CD4-positive, alpha-beta T cell treated with Interferon gamma for 1 hour (primary cell): ENCODE measurements at regions not wholly inside any gene's neighbourhood (a gene's known extent, or its start where the extent isn't known, plus 50 kb on each side); places are given as distances from the start of the nearest gene placed in this dataset.

ENCODE experiments used
- DNase-seq: peaks from one replicate; pipeline ENCODE4 v3.0.0-alpha.2; 2020

DNA sequence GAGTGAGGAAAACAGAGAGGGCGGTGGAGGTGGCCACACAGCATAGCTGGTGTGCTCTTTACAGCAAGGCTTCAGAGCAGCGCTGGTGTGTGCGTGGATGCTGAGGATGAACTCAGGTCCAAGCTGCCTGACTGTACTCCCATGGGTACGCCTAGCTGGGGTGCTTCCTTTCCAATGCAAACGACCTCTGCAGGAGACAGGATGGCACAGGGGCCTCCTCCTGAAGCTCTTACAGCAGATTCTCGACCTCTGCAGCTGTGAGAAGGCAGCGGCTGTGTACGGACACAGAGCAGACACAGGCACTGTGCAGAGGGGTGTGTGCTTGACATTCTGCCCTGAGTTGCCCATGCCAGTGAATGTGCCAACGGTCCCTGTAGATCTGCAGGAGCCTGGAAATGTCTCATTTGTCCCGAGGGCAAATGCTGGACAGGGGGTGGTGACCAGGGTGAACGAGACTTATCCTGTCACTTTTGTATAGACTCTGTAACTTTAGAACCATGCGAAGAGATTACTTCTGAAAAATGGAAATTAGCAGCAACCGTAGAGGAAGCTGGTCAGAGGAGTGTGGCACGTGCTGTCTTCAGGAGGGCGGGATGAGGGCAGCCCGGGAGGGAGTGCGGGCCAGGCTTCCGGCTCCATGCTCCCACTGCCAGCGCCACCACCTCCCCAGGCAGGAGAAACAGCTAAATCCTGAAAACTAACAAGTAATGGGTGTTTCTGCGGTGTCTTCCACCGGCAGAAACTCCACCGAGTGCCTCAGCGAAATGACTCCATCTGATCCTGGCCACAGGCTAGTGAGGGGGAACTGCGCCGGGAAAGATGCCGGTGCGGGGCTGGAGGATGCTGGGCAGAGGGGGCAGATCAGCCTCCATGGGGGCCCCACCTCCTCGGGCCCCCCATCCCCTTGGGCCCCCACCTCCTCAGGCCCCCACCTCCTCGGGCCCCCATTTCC, 120.9 kb upstream of the RPS6KA2 start:
- DNase-seq, result no peak

DNA sequence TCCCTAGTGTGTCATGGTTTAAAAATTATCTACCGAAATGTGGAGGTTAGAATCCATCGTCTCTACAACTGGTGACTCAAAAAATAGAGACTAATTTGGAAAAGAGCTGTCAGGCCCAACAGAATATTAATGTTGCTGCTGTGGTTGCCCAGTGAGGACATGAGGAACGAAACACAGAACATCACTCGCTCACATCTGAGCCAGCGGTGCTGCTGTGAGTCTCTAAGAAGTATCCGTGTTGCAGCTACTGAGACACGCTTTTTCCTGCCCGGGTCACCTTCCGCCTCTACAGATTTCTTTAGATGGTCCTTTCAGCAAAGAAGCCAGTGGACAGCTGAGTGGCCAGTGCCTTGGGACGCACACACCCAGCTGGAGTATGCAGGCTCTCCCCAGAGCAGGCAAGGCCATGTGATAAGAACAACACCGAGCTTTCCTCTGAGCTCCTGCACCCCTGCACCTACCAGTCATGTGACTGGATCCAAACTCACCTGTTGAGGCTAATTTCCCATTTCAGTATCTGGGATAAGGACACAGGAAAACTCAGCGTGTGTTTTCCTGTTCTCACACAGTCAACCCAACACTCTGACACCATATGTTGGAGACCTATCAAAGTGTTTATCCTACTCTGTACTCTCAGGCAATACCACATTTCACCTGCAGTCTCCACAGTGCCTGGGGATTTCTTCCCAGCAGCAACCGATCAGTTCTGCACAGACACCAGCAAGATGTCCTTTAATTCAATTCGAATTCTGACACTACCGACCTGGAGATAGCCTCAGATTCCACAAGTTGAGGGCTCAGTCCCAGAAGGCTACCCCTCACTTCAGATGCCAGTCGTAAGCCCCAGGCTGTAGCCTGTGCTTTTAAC, 119.0 kb upstream of the RPS6KA2 start:
- no peak for DNase-seq

DNA sequence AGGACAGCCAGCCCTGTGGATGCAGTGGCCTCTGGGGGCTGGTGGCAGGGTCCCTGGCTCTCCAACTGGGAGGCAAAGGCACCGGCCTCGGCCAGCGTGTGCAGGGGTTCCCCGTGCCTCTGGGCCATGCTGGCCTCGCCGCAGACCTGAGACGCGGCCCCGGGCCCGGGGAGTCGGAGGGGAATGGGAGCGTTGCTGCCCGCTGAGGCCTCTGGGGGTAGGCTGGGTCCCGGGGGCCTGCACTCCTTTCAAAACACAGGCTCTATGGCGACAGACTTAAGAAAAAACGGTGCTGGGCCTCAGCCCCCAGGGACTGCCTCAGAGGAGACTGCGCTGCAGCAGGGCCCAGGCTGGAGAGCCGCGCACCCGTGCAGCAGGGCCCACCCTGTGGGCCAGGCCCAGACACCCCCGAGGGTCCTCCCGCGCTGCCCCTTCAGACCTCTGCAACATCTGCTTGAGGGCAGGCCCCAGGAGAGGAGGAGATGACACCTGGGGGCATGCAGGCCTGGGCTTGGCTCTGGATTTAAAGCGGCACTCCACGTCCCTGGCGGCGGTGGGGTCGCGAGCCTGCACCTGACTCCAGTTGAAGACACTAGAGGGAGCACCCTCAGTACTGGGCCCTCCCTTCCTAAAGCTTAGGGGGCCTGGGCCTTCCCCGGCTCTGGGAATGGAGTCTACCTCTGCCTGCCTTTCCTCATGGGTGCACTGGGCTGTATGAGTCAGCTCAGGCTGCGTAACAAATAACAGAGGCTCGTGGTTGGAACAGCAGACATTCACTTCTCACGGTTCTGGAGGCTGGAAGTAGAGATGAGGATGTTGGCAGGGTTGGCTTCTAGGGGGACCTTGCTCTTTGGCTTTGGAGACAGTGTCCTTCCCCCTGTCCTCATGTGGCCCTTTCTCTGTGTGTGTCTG, 117.4 kb upstream of the RPS6KA2 start:
- DNase-seq, result no peak

DNA sequence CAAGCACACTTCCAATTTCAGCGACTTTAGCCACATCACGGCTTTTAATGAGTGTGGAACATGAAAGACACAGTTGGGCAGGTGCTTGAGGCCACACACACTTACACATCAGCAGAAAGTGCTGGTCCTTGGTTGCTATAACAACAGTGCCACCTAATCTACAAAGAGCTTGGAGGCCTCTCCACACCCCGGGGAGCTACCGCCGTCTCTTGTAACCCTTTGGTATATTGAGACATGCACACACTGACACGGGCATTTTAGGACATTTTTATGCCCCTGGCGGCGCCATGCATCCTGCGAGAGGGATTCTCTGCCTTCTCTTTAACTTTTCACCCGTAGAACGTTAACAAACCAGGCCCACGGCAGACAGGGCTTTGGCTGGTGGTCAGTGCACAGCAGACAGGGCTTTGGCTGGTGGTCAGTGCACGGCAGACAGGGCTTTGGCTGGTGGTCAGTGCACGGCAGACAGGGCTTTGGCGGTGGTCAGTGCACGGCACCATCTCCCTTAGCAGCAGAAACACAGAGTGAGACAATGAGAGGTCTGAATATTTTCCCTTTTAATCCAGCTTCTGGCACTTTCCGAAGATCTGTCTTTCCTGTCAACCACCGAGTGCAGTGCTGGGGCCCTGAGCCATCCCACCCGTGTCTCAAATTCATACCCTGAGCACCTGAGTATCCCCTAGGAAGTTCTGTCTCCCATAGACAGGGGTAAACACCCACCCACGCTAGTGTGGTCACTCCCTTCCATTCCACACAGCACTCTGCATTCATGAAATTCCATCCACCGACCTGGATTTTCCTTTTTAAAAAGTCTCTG, 116.6 kb upstream of the RPS6KA2 start:
- DNase-seq, result no peak

DNA sequence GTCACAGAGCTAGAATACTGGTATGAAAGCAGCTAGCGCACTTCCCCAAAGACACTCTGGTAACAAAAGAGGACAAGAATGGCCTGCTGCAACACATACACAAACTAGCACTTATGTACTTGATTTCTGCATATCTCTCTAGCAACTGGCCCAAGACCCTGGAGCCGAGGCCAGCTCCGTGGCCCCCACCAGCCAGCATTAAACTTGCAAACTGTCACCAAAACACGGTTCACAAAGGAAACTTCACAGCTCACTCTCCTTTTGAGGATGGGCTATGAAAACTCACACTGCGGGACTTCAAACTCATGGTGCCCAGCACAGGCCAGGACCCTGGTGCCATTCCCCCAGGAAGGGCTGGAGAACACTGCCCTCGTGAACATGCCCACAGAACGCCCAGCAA, 115.9 kb upstream of the RPS6KA2 start:
- no peak for DNase-seq

DNA sequence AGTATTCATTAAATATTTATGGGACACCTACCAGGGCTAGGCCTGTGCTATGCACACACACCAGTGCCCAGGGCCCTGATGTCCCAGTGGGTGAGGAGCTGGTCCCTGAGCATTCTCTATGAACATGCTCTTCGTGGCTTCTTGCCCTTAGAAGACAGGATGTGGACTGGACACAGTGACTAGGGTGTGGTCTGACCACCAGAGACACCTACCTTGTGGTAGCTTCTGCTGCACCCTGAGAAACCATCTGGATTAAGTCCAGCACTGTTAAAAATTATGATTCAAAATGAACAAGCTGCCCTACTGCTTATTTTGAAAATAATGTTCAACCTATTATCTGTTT, 112.9 kb upstream of the RPS6KA2 start:
- no peak for DNase-seq

DNA sequence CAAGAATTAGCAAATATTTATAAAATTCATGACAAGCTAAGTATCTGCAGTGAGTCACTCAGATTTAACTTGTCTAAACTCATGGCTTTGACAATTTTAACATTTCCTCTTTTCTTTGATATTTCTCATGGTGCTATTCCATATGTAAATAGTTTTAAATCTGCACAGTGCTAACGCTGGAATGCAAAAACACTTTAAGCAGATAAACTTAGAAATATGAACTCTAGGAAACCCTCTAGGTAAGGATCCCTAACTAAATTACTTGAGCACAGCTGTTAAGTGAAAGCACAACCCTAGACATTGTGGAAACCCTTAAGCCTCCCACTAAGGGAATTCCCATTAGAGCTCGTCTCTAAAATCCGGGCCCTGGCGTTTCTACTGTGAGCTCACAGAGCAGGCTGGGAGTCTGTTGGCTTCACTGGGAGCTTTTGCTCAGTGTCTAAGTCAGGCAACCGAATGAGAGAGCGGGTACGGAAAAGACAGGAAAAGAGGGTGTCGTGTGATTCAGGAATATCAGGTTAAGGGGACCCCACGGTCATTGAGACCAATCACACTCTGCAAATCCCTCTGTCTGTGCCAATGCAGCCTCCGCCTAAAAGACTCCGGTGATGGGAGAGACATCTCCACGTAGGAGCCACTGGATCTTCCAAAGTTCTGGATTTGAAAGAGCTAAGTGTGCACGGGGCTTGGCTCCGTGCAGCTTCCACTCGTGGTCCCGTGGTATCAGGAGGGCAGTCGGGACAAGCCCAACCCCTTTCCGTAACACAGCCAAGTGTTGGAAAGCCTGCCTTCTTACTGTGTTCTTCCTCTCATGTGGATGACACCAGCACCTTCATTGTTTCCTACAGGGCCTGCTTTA, 112.3 kb upstream of the RPS6KA2 start:
- no peak for DNase-seq

DNA sequence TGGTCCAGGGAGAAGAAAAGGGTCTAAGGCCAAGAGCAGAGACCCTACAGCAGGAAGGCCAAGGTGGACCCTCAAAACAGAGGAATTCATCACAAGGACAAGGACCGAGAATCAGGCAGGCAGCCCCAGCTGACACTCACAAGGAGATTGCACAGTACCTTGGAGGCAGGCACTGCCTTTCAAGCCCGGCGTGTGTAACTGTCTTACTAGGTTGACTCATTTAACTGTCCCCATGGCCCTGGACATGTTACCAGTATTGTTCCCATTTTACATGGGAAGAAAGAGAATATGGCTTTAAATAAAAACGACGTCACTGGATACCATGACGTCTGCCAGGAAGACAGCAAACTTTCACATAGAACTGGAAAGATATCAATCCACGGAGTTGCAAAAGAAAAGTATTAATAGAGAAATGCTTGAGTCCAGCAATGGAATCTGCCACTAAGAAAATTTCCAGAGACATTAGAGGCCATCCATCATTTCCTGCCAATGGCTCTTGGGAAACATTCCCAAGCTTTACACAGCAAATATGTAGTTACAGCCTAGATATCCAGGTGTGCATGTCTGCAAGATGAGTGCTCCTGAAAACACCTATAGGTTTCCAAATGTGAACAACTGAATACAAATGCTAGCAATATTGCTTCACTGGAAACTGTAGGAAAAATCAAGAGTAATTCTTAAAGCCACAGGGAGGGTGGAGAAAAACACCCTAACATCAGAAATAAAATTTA, 111.5 kb upstream of the RPS6KA2 start:
- DNase-seq, result no peak

DNA sequence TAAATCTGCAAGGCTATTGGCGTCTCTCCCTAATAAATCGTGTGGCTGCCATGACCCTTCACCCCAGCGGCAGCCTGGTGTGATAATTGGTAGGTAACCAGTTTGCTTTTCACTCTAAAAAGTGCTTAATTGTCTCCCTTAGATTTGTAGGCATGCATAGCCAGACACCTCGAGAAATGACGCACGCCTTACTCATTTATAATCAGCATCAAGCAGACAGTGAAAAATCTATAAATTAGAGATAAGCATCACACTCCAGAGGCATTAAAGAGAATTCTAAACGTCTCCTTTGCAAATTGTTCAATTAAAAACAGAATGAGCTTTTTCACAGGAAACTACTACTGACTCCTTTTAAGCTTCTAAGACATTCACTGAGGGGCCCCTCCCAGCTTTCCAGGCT, 110.2 kb upstream of the RPS6KA2 start:
- no peak for DNase-seq

DNA sequence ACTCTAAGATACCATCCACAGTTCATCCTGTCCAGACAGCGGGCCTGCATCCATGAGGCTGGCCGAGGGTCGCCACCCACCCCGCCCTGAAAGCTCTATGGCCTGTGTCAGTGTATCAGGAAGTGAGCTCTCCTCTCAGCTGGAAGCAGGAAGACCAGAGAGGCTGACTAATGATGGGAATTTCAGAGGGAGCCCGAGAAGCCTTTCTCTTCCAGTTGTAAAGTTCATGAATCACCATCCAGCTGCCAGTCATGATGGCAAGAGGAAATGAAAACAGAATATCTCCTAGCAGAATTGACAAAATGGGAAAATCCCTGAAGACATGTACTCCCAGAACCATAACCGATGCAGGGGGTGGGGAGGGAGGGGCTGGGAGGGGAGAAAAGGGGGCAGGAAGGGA, 109.6 kb upstream of the RPS6KA2 start:
- no peak for DNase-seq

DNA sequence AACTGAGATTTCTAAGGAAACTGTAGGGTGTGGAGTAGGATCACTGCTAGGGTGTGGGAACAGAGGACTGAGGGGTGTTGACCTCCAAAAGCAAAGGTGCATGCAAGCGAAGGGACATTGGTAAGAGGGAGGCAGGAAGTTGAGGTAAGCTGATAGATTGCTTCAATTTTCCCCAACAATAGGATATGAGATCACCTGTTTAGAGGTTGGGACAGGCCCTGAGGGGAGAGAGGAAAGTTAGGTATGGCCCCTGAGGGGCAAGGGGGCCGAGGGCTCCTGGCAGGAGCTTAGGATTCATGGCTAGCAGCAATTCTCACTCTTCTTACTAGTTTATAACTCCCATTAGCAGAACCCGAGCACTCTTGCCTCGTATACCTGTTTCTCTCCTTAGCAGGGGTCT, 106.8 kb upstream of the RPS6KA2 start:
- DNase-seq, result no peak

DNA sequence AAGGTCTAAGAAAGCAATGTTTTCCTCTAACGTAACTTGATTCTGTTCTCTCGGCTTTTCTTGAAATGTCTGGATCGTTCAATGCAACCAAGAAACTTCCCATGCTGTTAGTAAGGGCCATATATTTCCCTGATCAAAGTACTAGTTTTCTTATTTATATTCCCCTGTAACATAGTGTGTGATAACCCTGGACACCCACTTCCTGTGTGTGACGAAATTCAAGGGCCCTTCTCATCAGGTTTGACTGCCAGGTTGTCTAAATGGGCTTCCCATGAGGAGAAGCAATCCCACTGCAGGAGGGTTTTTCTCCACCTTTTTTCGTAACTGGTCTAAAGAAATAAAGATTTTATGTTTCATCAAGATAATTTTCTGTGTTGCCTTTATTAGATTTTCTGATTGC, 102.6 kb upstream of the RPS6KA2 start:
- no peak for DNase-seq

DNA sequence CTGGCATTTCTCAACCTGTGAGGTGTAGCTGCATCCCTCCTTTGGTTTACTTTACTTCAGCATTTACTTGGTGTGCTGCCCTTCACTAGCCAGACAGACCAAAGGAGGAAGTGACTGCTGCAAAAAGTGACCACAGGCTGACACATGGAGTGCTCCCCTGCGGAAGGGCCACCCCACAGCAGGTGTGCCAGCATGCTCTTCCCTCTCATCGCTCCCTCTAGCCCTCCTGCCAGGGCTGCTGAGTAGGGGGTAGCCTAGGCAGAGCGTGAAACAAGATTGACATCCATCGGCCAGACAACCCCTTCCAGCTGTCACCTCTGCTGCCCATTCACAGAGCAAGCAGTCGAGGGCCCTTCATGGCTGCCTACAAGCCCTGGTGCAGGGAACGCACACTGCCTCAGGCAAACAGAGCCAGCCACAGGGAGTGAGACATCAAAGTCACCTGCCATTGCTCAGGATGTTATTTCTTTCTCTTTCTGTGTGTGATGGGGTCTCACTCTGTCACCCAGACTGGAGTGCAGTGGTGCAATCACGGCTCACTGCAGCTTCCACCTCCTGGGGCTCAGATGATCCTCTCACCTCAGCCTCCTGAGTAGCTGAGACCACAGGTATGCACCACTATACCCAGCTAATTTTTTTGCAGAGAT, 102.0 kb upstream of the RPS6KA2 start:
- DNase-seq, result no peak

DNA sequence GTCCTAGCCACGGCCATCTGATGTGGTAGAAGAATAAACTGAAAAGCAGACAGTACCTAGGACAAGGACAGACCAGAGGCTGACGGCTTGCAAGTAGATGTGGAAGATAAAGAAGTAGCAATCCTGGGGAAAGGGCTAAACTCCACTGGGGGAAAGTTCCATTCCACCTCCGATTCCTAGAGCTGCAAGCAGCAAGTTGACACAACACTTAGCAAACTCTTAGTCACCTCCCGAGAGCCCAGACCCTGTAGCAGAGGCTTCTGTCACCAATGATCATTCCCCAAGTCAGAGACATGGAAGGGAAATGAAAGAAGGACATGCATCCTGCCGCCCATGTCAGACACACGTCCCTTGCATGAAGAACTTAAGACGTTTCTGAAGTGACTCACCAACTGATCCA, 99.2 kb upstream of the RPS6KA2 start:
- DNase-seq, result no peak

DNA sequence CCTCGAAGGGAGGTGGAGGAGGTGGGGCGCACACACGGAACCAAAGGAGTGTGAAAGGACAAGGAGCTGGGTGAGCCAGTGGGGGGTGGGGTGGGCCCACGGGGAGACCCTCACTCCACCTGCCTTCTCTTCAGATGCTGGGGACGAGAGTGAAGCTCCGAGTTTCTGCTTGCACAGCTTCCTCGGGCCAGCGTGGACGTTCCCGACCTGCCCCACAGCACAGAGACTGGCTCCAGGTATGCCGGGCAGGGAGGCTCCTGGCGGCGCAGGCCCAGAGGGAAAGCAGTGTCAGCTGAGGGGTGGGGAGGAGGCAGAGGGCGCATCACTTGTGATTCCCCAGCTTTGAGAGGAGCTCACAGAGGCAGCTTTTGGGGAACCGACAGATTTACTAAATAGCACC, 98.5 kb upstream of the RPS6KA2 start:
- no peak for DNase-seq

DNA sequence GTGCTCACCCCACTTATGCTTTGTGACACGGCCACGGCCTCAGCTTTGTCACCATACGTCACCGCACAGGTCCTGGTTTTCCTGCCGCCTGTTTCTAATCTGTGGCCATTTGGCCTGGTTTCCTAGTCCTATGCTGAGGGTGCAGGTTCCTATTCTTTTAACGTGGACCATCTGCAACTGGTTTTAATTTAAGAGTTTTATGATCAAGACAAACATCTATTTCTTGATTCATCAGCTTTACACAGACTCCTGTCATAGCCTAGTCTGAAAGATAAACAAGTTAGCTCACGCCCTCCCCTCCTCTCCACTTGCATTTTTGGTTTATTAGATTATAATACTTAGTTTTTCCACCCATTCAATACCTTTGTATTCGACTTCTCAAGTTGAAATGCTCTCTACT, 97.5 kb upstream of the RPS6KA2 start:
- DNase-seq, result no peak

DNA sequence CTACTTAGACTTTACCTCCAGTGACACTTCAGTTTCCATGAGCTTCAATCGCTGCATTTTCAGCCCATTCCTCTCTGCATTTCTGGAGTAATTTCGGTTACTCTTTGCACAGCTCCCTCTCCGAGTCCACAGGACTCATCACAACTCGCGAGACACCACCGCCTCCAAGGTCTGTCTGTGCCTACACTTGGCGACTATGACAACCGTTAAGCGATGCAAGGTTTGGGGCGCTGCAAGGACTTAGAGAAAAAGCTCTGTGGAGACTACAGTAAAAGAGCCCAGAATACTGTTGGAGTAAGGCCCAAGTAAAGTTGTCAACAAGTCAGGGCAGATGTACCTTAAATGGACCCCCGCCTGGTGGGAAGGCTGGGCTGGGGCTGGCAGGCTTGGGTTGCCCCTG, 95.7 kb upstream of the RPS6KA2 start:
- no peak for DNase-seq

DNA sequence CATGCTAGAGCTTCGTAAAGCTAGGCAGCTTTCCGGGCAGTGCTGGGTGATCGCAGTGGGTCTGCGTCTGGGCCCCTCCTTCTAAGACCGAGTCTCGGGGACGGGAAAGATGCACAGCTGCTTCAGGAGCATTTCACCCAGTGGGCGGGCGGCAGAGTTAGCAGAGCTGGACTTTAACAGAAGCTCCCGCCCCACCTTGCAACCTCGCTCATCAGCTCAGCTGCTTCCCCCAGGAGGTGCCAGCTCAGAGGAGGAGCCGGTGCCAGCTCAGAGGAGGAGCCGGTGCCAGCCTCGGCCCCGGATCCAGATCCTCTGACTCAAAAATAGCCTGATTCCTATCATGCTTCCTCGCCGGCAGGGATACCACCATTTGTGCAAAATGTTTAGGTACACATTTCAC, 94.5 kb upstream of the RPS6KA2 start:
- DNase-seq, result no peak

DNA sequence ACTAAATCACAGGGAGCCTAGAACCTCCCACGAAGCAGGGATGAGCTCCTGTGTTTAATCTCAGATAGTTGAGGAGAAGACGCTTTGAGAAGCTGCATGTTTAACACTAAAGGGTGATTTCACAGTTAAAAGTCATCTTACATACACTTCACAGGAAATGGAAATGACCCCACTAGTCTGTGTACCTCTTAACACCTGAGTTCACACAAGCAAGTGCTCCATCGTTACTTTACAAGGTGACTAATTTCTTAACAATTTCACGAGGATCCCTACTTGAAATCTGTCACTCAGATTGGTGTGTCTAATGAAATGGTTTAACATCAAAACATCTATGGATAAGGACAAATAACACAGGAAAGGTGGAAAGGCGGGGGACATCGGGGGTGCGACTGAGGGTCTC, 93.8 kb upstream of the RPS6KA2 start:
- DNase-seq, result no peak

DNA sequence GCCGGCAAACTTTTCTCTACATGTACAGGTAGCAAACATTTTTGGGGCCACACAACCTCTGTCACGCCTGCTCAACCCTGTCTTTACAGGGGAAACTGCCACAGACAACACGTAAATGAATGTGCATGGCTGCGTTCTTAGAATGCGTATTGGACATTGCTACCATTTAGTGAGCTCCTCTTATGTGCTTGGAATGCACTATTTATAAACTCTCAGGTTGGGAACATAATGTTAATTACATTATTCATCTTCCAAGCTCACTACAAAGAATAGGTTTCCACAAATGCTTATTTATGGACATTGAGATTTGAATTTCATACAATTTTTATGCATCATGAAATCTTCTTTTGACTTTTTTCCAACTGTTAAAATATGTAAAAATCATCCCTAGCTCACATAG, 92.0 kb upstream of the RPS6KA2 start:
- no peak for DNase-seq
